ENCODE measurements at regions not wholly inside any gene's neighbourhood (a gene's known extent, or its start where the extent isn't known, plus 50 kb on each side); places are given as distances from the start of the nearest gene placed in this dataset.

GRCh38 chr2:200255549-200255948, 50.9 kb upstream of the SPATS2L start:
- H3K9me3 Mint-ChIP-seq = peaks cover 0 to 2% (median 0%) of the 10 kb centered on the region in 5 donors
- no peak overlapping the region for H3K4me3 Mint-ChIP-seq
- H3K27me3 ChIP-seq (ENCODE audit: insufficient read depth, low read length, poor library complexity, severe bottlenecking) = no peaks in the 10 kb centered on the region
- no peak for DNase-seq
- H3K27ac Mint-ChIP-seq = no peak overlapping the region
- no peaks in the 10 kb centered on the region for H3K4me1 Mint-ChIP-seq
- H3K36me3 Mint-ChIP-seq = no peaks in the 10 kb centered on the region
- POLR2A ChIA-PET = no interaction called here
- no peaks in the 10 kb centered on the region for H3K4me1 ChIP-seq (ENCODE audit: insufficient read depth, low read length)
- CTCF ChIA-PET = no interaction called here
- H3K9me3 ChIP-seq (ENCODE audit: low read length) = no peaks in the 10 kb centered on the region
- H3K27me3 Mint-ChIP-seq = peaks cover 8 to 23% of the 10 kb centered on the region in 2 donors
- H3K36me3 ChIP-seq (ENCODE audit: insufficient read depth, low read length) = no peaks in the 10 kb centered on the region
- no peak overlapping the region for H3K4me3 ChIP-seq (ENCODE audit: low read length)
- H3K27ac ChIP-seq (ENCODE audit: low read depth, low read length) = no peak overlapping the region
